ENCODE measurements at regions not wholly inside any gene's neighbourhood (a gene's known extent, or its start where the extent isn't known, plus 50 kb on each side); places are given as distances from the start of the nearest gene placed in this dataset.

DNA sequence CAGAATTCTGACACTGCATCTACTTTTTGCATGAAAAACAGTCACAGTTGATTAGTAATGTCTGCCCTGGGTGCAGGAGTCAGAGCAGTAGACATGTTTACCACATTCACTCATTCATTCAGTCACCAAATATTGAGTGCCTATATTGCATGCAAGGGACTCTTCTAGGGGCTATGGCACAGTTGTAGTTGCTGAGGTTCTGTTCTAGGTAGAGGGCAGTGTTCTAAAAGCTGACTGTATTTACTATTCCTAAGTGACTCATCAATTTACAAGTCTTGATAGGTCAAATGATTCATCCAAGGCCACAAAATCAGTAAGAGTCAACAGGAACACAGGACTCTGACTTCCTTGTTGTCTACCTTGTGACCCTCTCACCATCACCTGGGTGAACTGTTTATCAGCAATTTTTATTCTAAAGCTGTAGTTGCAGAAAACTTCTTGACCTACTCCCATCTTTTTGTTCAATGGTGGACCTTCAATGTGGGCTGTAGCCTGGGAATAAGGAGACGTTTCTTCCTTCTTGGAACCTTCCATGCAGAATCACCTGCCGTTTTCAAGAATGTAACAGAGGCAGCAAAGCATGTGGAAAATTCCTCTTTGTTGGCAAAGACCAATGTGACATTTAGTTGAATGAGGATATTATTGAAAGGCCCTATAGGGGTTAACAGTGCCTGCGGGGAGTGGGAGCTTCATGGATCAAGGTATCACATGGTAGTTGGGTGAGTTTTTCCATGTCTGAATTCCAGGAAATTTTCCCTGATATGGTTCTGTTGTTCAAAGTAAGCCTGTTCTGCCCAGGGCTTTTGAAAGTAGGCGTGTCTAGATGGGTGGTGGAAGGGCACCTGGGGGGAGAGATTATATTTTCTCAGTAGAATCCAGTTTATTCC, 223.2 kb downstream of the KTN1 start:
- TF ChIP-seq PPARA (CRISPR knock-in tag; IDR thresholded peaks at IDR 0.05; ENCODE audit: borderline replicate concordance) = no peak
- TF ChIP-seq, protein P1, sequence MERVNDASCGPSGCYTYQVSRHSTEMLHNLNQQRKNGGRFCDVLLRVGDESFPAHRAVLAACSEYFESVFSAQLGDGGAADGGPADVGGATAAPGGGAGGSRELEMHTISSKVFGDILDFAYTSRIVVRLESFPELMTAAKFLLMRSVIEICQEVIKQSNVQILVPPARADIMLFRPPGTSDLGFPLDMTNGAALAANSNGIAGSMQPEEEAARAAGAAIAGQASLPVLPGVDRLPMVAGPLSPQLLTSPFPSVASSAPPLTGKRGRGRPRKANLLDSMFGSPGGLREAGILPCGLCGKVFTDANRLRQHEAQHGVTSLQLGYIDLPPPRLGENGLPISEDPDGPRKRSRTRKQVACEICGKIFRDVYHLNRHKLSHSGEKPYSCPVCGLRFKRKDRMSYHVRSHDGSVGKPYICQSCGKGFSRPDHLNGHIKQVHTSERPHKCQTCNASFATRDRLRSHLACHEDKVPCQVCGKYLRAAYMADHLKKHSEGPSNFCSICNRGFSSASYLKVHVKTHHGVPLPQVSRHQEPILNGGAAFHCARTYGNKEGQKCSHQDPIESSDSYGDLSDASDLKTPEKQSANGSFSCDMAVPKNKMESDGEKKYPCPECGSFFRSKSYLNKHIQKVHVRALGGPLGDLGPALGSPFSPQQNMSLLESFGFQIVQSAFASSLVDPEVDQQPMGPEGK (CRISPR knock-in tag; IDR thresholded peaks at IDR 0.05; ENCODE audit: borderline replicate concordance) = no peak
- no peak for TF ChIP-seq ZFP3 (CRISPR knock-in tag; IDR thresholded peaks at IDR 0.05)
- no peak for TF ChIP-seq RARB (CRISPR knock-in tag; IDR thresholded peaks at IDR 0.05)
- TF ChIP-seq SNAI2 (CRISPR knock-in tag; IDR thresholded peaks at IDR 0.05) = no peak

All from SK-N-SH treated with all-trans-retinoic acid at 6 μM for 48 hours (cell line).